MG63 (cell line): ENCODE measurements at regions not wholly inside any gene's neighbourhood (a gene's known extent, or its start where the extent isn't known, plus 50 kb on each side); places are given as distances from the start of the nearest gene placed in this dataset.
"Not testable (repeated sequence)": the region's sequence is repeated elsewhere in the genome, so short reads cannot be mapped to it uniquely, and the experiment has no call there.

Experiments
- DNase-seq: peaks from one replicate; pipeline ENCODE4 v3.0.0-alpha.2; 2020
- H3K27me3 ChIP-seq: fragments of 250-450 bp; sonication (Bioruptor Pico); 2 replicates; pipeline ENCODE4 v1.5.1; 2020; ENCODE audit warnings: mild to moderate bottlenecking, moderate library complexity
- H3K36me3 ChIP-seq: fragments of 250-450 bp; sonication (Bioruptor Pico); 2 replicates; pipeline ENCODE4 v1.5.1; 2020; ENCODE audit warnings: mild to moderate bottlenecking, moderate library complexity
- H3K4me3 ChIP-seq: fragments of 250-450 bp; sonication (Bioruptor Pico); 2 replicates; pipeline ENCODE4 v1.5.1; 2020; ENCODE audit warnings: mild to moderate bottlenecking, moderate library complexity
- H3K9me3 ChIP-seq: fragments of 250-450 bp; sonication (Bioruptor Pico); 2 replicates; pipeline ENCODE4 v1.5.1; 2020; ENCODE audit warnings: mild to moderate bottlenecking, moderate library complexity

- Histone ChIP-seq H3K9me3 (no peaks in the 10 kb centered on the region), H3K27me3 (no peaks in the 10 kb centered on the region), H3K4me3 (no peak overlapping the region), H3K36me3 (no peaks in the 10 kb centered on the region)
- DNase-seq, result no peak
Measured at GRCh38 chr1:115452600-115453329, 114.7 kb upstream of the NGF start.

- Histone ChIP-seq H3K27me3 (no peaks in the 10 kb centered on the region), H3K9me3 (no peaks in the 10 kb centered on the region), H3K36me3 (no peaks in the 10 kb centered on the region), H3K4me3 (no peak overlapping the region)
- DNase-seq, result no peak
Measured at GRCh38 chr1:115450501-115451040, 112.5 kb upstream of the NGF start.

GRCh38 chr1:115448282-115449044 is 110.4 kb upstream of the NGF start:
- Histone ChIP-seq H3K36me3 (no peaks in the 10 kb centered on the region), H3K9me3 (no peaks in the 10 kb centered on the region)

GRCh38 chr1:115447672-115448071 is 109.6 kb upstream of the NGF start:
- H3K9me3 ChIP-seq, result no peaks in the 10 kb centered on the region
- no peaks in the 10 kb centered on the region for H3K27me3 ChIP-seq
- no peak overlapping the region for H3K4me3 ChIP-seq
- DNase-seq, result no peak
- H3K36me3 ChIP-seq, result no peaks in the 10 kb centered on the region

More at GRCh38 chr1:115448282-115449044, 110.4 kb upstream of the NGF start:
- Histone ChIP-seq H3K27me3 (no peaks in the 10 kb centered on the region), H3K4me3 (no peak overlapping the region)
- DNase-seq, result no peak

GRCh38 chr1:115445090-115445489 is 107.0 kb upstream of the NGF start:
- no peak for DNase-seq
- no peaks in the 10 kb centered on the region for H3K27me3 ChIP-seq
- no peaks in the 10 kb centered on the region for H3K9me3 ChIP-seq
- H3K36me3 ChIP-seq, result no peaks in the 10 kb centered on the region
- H3K4me3 ChIP-seq, result no peak overlapping the region

- H3K27me3 ChIP-seq, result no peaks in the 10 kb centered on the region
- no peak for DNase-seq
- no peak overlapping the region for H3K4me3 ChIP-seq
- no peaks in the 10 kb centered on the region for H3K9me3 ChIP-seq
- no peaks in the 10 kb centered on the region for H3K36me3 ChIP-seq
Measured at GRCh38 chr1:115440733-115441132, 102.7 kb upstream of the NGF start.

GRCh38 chr1:115439520-115439919 is 101.5 kb upstream of the NGF start:
- H3K9me3 ChIP-seq, H3K27me3 ChIP-seq, DNase-seq, H3K4me3 ChIP-seq, H3K36me3 ChIP-seq: not testable (repeated sequence)

- Histone ChIP-seq H3K4me3 (no peak overlapping the region), H3K36me3 (no peaks in the 10 kb centered on the region)
- no peak for DNase-seq
Measured at GRCh38 chr1:115437196-115437595, 99.1 kb upstream of the NGF start.

GRCh38 chr1:115436596-115436995 is 98.5 kb upstream of the NGF start:
- Histone ChIP-seq H3K36me3 (no peaks in the 10 kb centered on the region), H3K27me3 (no peaks in the 10 kb centered on the region), H3K4me3 (no peak overlapping the region), H3K9me3 (no peaks in the 10 kb centered on the region)
- DNase-seq, result no peak

More at GRCh38 chr1:115437196-115437595, 99.1 kb upstream of the NGF start:
- Histone ChIP-seq H3K9me3 (no peaks in the 10 kb centered on the region), H3K27me3 (no peaks in the 10 kb centered on the region)

GRCh38 chr1:115433483-115433882 is 95.4 kb upstream of the NGF start:
- H3K36me3 ChIP-seq, result no peaks in the 10 kb centered on the region
- H3K9me3 ChIP-seq, result no peaks in the 10 kb centered on the region
- H3K27me3 ChIP-seq, result no peaks in the 10 kb centered on the region
- DNase-seq, result no peak
- no peak overlapping the region for H3K4me3 ChIP-seq

- Histone ChIP-seq H3K36me3 (no peaks in the 10 kb centered on the region), H3K9me3 (no peaks in the 10 kb centered on the region), H3K4me3 (no peak overlapping the region), H3K27me3 (no peaks in the 10 kb centered on the region)
- no peak for DNase-seq
Measured at GRCh38 chr1:115432061-115432460, 94.0 kb upstream of the NGF start.

- Histone ChIP-seq H3K4me3 (no peak overlapping the region), H3K9me3 (no peaks in the 10 kb centered on the region), H3K27me3 (no peaks in the 10 kb centered on the region), H3K36me3 (no peaks in the 10 kb centered on the region)
- peak; percentile 72 for DNase-seq
Measured at GRCh38 chr1:115430441-115431158, 92.6 kb upstream of the NGF start.

- Histone ChIP-seq H3K4me3 (no peak overlapping the region), H3K9me3 (no peaks in the 10 kb centered on the region), H3K36me3 (no peaks in the 10 kb centered on the region), H3K27me3 (no peaks in the 10 kb centered on the region)
- no peak for DNase-seq
Measured at GRCh38 chr1:115429884-115430283, 91.8 kb upstream of the NGF start.

GRCh38 chr1:115429241-115429640 is 91.2 kb upstream of the NGF start:
- Histone ChIP-seq H3K27me3 (no peaks in the 10 kb centered on the region), H3K9me3 (no peaks in the 10 kb centered on the region), H3K36me3 (no peaks in the 10 kb centered on the region), H3K4me3 (no peak overlapping the region)
- DNase-seq, result no peak

- H3K9me3 ChIP-seq, result no peaks in the 10 kb centered on the region
- H3K27me3 ChIP-seq, result no peaks in the 10 kb centered on the region
- DNase-seq, result no peak
- no peak overlapping the region for H3K4me3 ChIP-seq
- H3K36me3 ChIP-seq, result no peaks in the 10 kb centered on the region
Measured at GRCh38 chr1:115428676-115429075, 90.6 kb upstream of the NGF start.

- Histone ChIP-seq H3K27me3 (no peaks in the 10 kb centered on the region), H3K36me3 (no peaks in the 10 kb centered on the region), H3K4me3 (no peak overlapping the region), H3K9me3 (no peaks in the 10 kb centered on the region)
- no peak for DNase-seq
Measured at GRCh38 chr1:115428256-115428655, 90.2 kb upstream of the NGF start.

- no peak overlapping the region for H3K4me3 ChIP-seq
- no peaks in the 10 kb centered on the region for H3K9me3 ChIP-seq
- no peaks in the 10 kb centered on the region for H3K27me3 ChIP-seq
- H3K36me3 ChIP-seq, result no peaks in the 10 kb centered on the region
- no peak for DNase-seq
Measured at GRCh38 chr1:115426956-115427355, 88.9 kb upstream of the NGF start.
